ENCODE measurements at regions not wholly inside any gene's neighbourhood (a gene's known extent, or its start where the extent isn't known, plus 50 kb on each side); places are given as distances from the start of the nearest gene placed in this dataset.

DNA sequence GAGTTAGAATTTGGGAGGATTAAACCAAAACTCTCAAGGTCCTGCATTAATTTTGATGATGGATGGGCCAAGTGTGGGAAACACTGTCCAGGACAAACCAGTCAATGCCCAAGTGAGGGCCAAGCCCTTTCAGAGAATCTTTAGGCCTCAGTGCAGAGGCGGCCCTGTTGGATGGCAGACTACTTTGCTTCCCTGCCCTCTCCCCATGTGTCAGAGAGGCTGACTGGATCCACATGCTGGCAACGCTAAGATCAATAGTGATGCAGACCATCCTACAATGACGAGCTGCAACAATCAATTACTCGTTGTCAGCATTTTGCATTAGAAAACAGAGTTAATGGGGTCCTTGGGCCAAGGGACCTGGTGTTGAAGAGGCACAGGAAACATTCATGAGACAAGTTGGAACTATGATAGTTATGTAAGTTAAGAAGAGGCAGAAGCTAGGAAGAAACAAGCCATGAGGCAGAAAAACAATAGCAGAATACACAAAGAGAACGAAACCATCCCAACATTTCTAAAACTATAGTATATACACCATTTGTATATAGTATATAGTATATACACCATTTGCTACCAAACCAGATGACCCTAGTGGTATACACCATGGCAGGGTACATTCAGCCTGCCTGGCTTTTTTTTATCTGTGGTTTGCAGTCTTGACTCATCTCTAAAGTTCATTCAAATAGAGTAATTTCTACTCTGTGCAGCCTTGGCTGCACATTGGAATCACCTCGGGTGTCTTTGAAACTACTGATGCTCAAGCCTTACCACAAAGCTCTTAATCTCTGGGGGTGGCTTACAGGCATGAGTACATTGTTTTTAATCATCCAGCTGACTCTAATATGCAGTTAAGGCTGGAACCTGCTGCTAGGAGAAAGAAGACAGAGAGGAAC lies 147.7 kb upstream of the GYPA start:
- Mint-ChIP-seq H3K9me3 (no peaks in the 10 kb centered on the region), H3K36me3 (ENCODE audit: insufficient read depth in 2 of 2) (no peaks in the 10 kb centered on the region), H3K27me3 (ENCODE audit: low read depth) (no peaks in the 10 kb centered on the region), H3K27ac (no peak overlapping the region), H3K4me1 (ENCODE audit: low read depth) (no peaks in the 10 kb centered on the region), H3K4me3 (no peak overlapping the region)
- DNase-seq (no peak), ATAC-seq (replicated peaks in 1 of 2) (peak; percentile 25 to 53)

DNA sequence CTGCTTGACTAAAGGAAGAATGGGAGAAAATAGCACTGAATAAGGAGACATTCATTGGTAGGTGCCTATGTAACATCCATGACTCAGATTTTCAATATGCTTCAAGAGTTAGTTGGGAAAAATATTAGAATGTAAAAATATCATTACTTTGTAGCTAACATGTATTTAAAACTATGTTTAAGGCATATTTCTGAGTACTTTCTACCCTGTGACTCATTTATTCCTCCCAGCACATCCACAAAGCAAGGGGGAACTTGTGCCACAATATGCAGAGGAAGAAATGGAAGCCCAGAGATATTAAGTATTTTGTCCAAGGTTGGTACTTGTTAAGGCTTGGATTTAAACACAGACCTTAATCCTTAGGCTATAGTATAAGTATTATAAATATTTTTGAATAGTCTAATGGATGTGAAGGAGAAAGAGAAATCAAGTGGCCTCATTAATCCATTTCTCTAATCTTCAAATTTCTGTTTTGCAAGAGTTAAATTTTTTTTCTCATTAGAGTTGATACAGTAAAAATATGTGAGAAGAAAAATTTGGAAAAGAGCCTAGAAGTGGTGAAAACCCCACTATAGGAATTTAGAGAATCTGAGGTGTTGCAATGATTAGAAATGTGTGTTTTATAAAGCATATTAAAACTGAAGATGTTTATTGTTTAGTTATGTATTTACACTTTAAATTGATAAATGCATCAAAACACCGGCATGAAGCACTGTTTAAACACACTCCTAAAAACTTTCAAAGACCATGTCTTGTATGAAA lies 149.3 kb upstream of the GYPA start:
- Mint-ChIP-seq H3K27me3 (ENCODE audit: low read depth) (no peaks in the 10 kb centered on the region), H3K9me3 (no peaks in the 10 kb centered on the region), H3K27ac (no peak overlapping the region), H3K4me3 (no peak overlapping the region), H3K4me1 (ENCODE audit: low read depth) (no peaks in the 10 kb centered on the region), H3K36me3 (ENCODE audit: insufficient read depth in 2 of 2) (no peaks in the 10 kb centered on the region)
- no peak for DNase-seq
- ATAC-seq (replicated peaks in 1 of 2), result no peak

DNA sequence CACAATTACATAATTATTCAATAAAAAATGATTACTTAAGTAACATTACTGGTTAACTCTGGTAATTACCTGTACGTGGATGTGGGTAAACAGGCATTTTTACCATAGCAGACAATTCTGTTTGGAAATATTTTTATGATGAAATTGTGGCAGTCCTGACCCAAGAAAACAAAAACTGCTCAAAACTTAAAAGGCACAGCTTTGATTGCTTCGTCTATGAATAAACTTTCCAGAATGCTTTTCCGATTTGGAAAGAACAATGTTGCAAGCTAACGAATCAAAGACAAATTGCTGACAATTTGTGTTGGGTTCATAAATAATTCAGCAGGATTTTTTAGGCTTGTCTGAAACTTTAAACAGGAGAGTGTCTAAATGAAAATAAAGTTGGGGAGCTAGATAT lies 150.6 kb upstream of the GYPA start:
- H3K4me3 Mint-ChIP-seq, result no peak overlapping the region
- H3K9me3 Mint-ChIP-seq, result no peaks in the 10 kb centered on the region
- DNase-seq (no peak), ATAC-seq (replicated peaks in 1 of 2) (no peak)
- H3K36me3 Mint-ChIP-seq (ENCODE audit: insufficient read depth in 2 of 2), result no peaks in the 10 kb centered on the region
- H3K4me1 Mint-ChIP-seq (ENCODE audit: low read depth), result no peaks in the 10 kb centered on the region
- H3K27me3 Mint-ChIP-seq (ENCODE audit: low read depth), result no peaks in the 10 kb centered on the region
- H3K27ac Mint-ChIP-seq, result no peak overlapping the region

DNA sequence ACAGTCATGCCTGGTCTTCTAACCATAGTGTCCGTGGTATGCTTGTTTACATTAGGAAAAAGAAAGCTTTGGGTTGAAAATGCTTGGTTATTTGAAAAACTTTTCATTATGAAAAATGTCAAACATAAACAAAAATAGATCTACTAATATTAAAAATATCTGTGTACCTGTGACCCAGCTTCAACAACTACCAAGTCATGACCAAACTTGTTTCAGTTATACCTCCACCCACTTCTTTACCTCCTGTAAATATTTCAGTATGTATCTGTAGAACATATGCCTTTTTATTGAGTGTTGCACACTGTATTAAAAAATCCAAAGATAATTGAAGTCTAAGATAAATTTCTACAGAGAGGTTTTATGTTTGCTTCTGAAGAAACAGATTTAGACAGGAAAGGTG lies 153.7 kb upstream of the GYPA start:
- Mint-ChIP-seq H3K27ac (no peak overlapping the region), H3K4me1 (ENCODE audit: low read depth) (no peaks in the 10 kb centered on the region), H3K9me3 (no peaks in the 10 kb centered on the region), H3K27me3 (ENCODE audit: low read depth) (no peaks in the 10 kb centered on the region), H3K4me3 (no peak overlapping the region), H3K36me3 (ENCODE audit: insufficient read depth in 2 of 2) (no peaks in the 10 kb centered on the region)
- ATAC-seq (replicated peaks in 1 of 2) (no peak), DNase-seq (no peak)

DNA sequence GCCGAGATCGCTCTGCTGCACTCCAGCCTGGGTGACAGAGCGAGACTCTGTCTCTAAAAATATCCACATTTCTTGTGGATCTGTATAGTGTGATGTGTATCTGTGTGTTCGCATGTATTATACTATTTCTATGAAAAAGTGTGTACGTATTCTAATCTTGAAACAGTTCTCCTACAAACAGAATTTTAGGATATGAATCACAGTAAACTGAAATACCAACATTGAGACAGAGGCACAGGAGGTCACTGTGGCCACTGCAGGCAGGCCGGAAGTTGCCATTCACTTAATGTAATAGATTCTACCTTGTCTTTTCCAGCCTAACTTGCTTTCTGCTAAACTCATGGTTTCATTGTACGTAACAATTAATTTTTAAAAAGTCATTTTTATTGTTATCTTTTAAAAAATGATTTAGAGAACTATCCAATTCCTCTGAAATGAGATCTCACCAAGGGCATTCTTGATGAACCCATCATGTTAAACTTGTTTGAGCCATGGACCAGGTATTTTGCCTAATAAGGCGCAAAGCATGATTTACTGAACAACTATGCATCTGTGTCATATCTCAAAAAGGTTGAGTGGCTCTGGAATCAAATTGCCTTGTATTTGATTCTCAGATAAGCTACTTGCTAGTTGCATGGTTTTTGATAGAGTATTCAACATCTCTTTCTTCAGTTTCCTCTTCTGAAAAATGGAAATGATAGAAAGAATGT lies 154.9 kb upstream of the GYPA start:
- Mint-ChIP-seq H3K27me3 (ENCODE audit: low read depth) (no peaks in the 10 kb centered on the region), H3K27ac (no peak overlapping the region), H3K36me3 (ENCODE audit: insufficient read depth in 2 of 2) (no peaks in the 10 kb centered on the region), H3K4me3 (no peak overlapping the region), H3K4me1 (ENCODE audit: low read depth) (no peaks in the 10 kb centered on the region), H3K9me3 (no peaks in the 10 kb centered on the region)
- DNase-seq (no peak), ATAC-seq (replicated peaks in 1 of 2) (no peak)

DNA sequence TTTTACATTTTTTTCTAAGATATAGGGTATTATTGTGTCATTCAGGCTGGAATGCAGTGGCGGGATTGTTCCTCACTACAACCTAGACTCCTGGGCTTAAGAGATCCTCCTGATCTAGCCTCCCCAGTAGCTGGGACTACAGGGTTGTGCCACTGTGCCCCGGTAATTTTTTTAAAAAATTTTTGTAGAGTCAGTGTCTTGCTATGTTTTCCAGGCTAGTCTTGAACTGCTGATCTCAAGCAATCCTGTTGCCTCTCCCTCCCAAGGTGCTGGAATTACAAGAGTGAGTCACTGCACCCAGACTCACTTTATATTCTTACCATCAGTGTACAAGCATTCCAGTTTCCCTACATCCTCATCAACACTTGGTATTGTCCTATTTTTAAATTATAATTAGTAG lies 156.4 kb upstream of the GYPA start:
- H3K4me3 Mint-ChIP-seq, result no peak overlapping the region
- H3K36me3 Mint-ChIP-seq (ENCODE audit: insufficient read depth in 2 of 2), result no peaks in the 10 kb centered on the region
- no peaks in the 10 kb centered on the region for H3K27me3 Mint-ChIP-seq (ENCODE audit: low read depth)
- no peaks in the 10 kb centered on the region for H3K9me3 Mint-ChIP-seq
- H3K27ac Mint-ChIP-seq, result no peak overlapping the region
- H3K4me1 Mint-ChIP-seq (ENCODE audit: low read depth), result no peaks in the 10 kb centered on the region
- no peak for DNase-seq
- no peak for ATAC-seq (replicated peaks in 1 of 2)

DNA sequence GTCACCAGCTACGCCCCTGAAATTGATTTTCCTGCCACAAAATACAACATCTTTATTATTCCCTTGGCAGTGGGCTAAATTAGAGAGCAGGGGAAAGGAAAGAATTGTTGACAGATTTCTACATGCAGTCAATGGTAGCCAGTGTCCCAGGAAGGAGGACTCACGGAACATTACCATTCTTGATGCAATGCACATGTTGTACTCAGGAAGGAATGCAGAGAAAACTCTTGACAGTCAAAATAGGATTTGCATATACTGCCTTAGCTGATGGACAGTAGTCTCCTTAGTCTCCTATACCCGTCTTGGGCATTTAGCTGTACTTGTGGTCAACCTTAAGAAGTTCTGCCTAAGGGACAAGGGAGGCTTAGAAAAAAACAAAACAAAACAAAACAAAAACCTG lies 158.0 kb upstream of the GYPA start:
- Mint-ChIP-seq H3K4me3 (no peak overlapping the region), H3K36me3 (ENCODE audit: insufficient read depth in 2 of 2) (no peaks in the 10 kb centered on the region), H3K27me3 (ENCODE audit: low read depth) (no peaks in the 10 kb centered on the region), H3K9me3 (no peaks in the 10 kb centered on the region), H3K4me1 (ENCODE audit: low read depth) (no peaks in the 10 kb centered on the region), H3K27ac (no peak overlapping the region)
- DNase-seq (no peak), ATAC-seq (replicated peaks in 1 of 2) (no peak)

DNA sequence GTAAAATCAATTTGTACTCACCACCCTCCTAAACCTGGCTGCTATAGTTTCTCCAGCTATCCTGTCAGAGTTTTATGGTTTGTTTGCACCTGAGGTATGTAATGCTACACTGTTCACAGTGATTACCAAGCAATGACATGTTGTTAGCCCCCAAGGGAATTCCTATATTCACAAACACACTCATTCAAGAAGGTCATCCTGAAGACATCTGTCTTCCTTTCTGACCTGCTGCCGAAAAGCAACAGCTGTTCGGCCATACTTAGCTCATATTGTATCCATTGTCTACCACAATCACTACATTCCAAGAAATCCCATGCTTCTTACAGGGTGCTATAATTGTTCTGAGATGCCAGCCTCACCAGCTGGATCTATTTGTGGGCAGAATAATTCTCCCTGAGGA lies 160.1 kb upstream of the GYPA start:
- no peaks in the 10 kb centered on the region for H3K27me3 Mint-ChIP-seq (ENCODE audit: low read depth)

DNA sequence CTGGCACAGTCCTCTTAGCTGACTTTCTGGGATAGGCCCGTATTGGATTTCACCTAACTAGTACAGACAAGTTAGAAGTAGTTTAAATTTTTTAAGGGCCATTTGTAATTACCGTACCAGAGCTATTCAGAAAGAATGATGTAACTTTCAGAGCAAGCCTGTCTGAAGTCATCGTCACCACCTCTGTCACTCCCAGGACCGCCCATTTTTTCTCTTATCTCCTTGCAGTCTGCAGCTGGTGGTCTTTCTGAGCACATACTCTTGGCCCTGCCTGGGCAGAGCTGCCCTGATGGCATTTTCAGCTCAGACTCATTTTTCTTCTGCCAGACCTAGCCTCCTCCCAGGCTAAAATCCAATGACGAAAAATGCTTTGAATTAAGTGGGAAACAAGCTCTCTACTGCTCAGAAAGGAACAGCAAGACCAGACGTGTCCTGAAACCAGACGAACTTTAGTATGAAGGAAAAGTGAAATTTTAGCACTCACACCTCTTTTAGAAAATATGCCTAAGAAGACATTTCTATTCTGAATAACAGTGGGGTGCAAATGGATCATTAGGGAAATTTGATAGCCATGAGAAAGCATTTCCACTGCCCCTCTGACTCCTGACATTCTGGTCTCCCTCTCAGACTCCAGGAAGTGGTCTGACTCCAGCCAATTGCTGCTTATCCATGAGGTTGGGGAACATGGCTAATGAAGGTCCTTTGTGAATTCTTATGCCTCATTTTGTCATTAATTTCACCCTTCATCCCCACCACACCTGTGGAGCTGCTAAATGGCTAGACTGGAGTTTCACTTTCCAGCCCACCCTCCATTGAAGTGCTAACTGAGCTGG lies 162.4 kb upstream of the GYPA start:
- Mint-ChIP-seq H3K36me3 (ENCODE audit: insufficient read depth in 2 of 2) (no peaks in the 10 kb centered on the region), H3K4me3 (no peak overlapping the region), H3K27ac (no peak overlapping the region), H3K4me1 (ENCODE audit: low read depth) (no peaks in the 10 kb centered on the region), H3K27me3 (ENCODE audit: low read depth) (no peaks in the 10 kb centered on the region), H3K9me3 (no peaks in the 10 kb centered on the region)
- ATAC-seq (replicated peaks in 1 of 2) (no peak), DNase-seq (no peak)

More for the DNA sequence above, 160.1 kb upstream of the GYPA start:
- DNase-seq, result no peak
- Mint-ChIP-seq H3K4me1 (ENCODE audit: low read depth) (no peaks in the 10 kb centered on the region), H3K4me3 (no peak overlapping the region), H3K36me3 (ENCODE audit: insufficient read depth in 2 of 2) (no peaks in the 10 kb centered on the region), H3K9me3 (no peaks in the 10 kb centered on the region), H3K27ac (no peak overlapping the region)
- no peak for ATAC-seq (replicated peaks in 1 of 2)

DNA sequence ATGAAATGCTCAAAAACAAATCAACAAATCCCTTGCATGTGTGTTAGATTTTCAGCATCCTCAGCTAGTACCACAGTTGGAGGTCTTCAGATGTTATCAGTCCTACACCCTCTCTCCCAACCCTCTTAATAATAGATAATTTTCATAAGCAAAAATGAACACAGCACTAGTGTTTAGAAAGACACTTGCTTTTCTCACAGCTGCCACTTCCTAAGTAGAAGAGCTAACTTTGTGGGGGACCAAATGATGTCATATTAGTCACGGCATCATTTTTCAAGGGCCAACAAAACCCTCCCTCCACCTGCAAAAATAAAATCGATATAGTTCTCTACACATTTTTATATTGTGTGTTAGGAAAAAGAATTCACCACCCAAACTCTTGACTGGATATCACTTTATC lies 163.5 kb upstream of the GYPA start:
- DNase-seq, result no peak
- Mint-ChIP-seq H3K9me3 (peaks cover 0 to 5% of the 10 kb centered on the region in 2 donors), H3K36me3 (ENCODE audit: insufficient read depth in 2 of 2) (no peaks in the 10 kb centered on the region), H3K4me1 (ENCODE audit: low read depth) (no peaks in the 10 kb centered on the region), H3K27me3 (ENCODE audit: low read depth) (no peaks in the 10 kb centered on the region), H3K4me3 (no peak overlapping the region), H3K27ac (no peak overlapping the region)
- no peak for ATAC-seq (replicated peaks in 1 of 2)

DNA sequence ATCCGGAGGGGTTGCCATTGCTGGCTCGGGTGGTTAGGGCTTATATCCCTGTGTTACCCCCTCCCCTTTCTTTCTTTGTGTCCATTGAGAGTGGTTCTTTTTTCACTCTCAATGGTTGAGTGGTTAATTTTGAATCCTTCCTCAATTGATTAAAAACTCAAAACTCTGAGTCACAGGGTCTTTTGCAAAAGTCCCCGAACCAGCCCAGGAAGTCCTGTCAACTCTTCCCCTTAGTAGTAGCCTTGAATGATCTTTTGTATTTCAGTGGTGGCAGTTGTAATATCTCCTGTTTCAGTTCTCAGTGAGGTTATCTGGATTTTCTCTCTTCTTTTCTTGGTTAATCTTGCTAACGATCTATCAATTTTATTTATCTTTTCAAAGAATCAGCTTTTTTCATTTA lies 170.0 kb upstream of the GYPA start:
- DNase-seq (no peak), ATAC-seq (replicated peaks in 1 of 2) (no peak)
- Mint-ChIP-seq H3K27ac (no peak overlapping the region), H3K27me3 (ENCODE audit: low read depth) (no peaks in the 10 kb centered on the region), H3K9me3 (peaks cover 7 to 17% of the 10 kb centered on the region in 2 donors), H3K36me3 (ENCODE audit: insufficient read depth in 2 of 2) (peaks cover 4 to 7% of the 10 kb centered on the region in 2 donors), H3K4me1 (ENCODE audit: low read depth) (no peaks in the 10 kb centered on the region), H3K4me3 (no peak overlapping the region)

DNA sequence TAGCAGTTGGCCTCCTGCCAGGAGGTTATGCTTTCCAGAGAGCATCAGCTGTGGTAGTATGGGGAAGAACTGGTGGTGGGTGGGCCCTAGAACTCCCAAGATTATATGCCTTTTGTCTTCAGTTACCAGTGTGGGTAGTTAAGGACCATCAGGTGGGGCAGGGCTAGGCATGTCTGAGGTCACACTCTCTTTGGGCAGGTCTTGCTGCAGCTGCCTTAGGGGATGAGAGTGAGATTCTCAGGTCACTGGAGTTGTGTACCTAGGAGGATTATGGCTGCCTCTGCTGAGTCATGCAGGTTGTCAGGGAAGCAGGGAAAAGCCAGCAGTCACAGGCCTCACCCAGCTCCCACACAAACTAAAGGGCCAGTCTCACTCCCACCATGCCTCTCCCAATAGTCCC lies 172.9 kb upstream of the GYPA start:
- ATAC-seq (replicated peaks in 1 of 2) (no peak), DNase-seq (no peak)
- H3K4me1 Mint-ChIP-seq (ENCODE audit: low read depth), result no peaks in the 10 kb centered on the region
- H3K4me3 Mint-ChIP-seq, result no peak overlapping the region
- H3K36me3 Mint-ChIP-seq (ENCODE audit: insufficient read depth in 2 of 2), result peaks cover 5 to 9% of the 10 kb centered on the region in 2 donors
- no peaks in the 10 kb centered on the region for H3K27me3 Mint-ChIP-seq (ENCODE audit: low read depth)
- no peak overlapping the region for H3K27ac Mint-ChIP-seq
- peaks cover 11 to 16% of the 10 kb centered on the region in 2 donors for H3K9me3 Mint-ChIP-seq
